Kidney (tissue), 13 donors: ENCODE measurements at regions not wholly inside any gene's neighbourhood (a gene's known extent, or its start where the extent isn't known, plus 50 kb on each side); places are given as distances from the start of the nearest gene placed in this dataset.

Experiments used
- DNase-seq, 5 donors: peaks; one replicate each; pipeline ENCODE4 v3.0.0-alpha.2; 2013 to 2020
- FAIRE-seq: peaks from 2 replicates; lab custom pipeline; 2012; peaks lifted over from hg19 to GRCh38; lab: Jason Lieb, UNC
- H3K27ac ChIP-seq, 2 donors: one replicate each; pipeline ENCODE4 v1.7.0; 2013; ENCODE audit warnings: low read depth in 2 of 2, low read length in 2 of 2, inconsistent platforms in 1 of 2
- H3K27me3 ChIP-seq: one replicate; pipeline ENCODE4 v1.7.1; 2013; ENCODE audit warnings: low read length, inconsistent platforms; ENCODE audit not compliant: control insufficient read depth, insufficient read depth
- H3K36me3 ChIP-seq, 3 donors: one replicate each; pipeline versions ENCODE4 v1.7.0 to v1.7.1; 2013; ENCODE audit warnings: low read length in 3 of 3, control low read depth in 1 of 3, inconsistent platforms in 1 of 3; ENCODE audit not compliant: insufficient read depth in 3 of 3, control insufficient read depth in 2 of 3
- H3K4me1 ChIP-seq, 3 donors: one replicate each; pipeline versions ENCODE4 v1.7.0 to v1.7.1; 2013; ENCODE audit warnings: low read length in 3 of 3, inconsistent platforms in 1 of 3, low read depth in 1 of 3; ENCODE audit not compliant: control insufficient read depth in 2 of 3, insufficient read depth in 2 of 3
- H3K4me3 ChIP-seq, 3 donors: one replicate each; pipeline versions ENCODE4 v1.7.0 to v1.8.1; 2013; ENCODE audit warnings: low read length in 3 of 3, control low read depth in 1 of 3, inconsistent platforms in 1 of 3
- H3K9ac ChIP-seq, 3 donors: one replicate each; pipeline versions ENCODE4 v1.7.0 to v1.7.1; 2013; ENCODE audit warnings: low read length in 3 of 3, control low read depth in 1 of 3, inconsistent platforms in 1 of 3
- H3K9me3 ChIP-seq, 3 donors: one replicate each; pipeline versions ENCODE4 v1.7.0 to v1.7.1; 2013; ENCODE audit warnings: low read length in 3 of 3, control low read depth in 1 of 3, inconsistent platforms in 1 of 3; ENCODE audit not compliant: control insufficient read depth in 2 of 3, insufficient read depth in 1 of 3
- intact Hi-C: fragments of 100-400 bp; cut with DNase I; formaldehyde crosslinking; loops from one replicate; pipeline ENCODE4 v1.11.1; 2022
- TF ChIP-seq, protein P1 (sequence below): IDR thresholded peaks from 3 replicates; pipeline ENCODE4 v1.5.1; 2012; ENCODE audit warnings: mild to moderate bottlenecking, moderate library complexity, borderline replicate concordance; ENCODE audit not compliant: insufficient read depth; ENCODE audit errors: extremely low read depth
- donor health status: control.
- donor health status: control.
- donor health status: control.
- donor health status: control.
- donor health status: control.
- donor health status: DM: yes; HTN: yes; CAD: no.
- donor health status: Normal renal cell carcinoma (clear cell type).

GRCh38 chr22:49291169-49291568, 536.5 kb downstream of the BRD1 start:
- Histone ChIP-seq H3K4me1 (no peaks in the 10 kb centered on the region), H3K9me3 (peaks cover 0 to 3% (median 2%) of the 10 kb centered on the region in 3 donors), H3K4me3 (no peak overlapping the region), H3K27ac (no peak overlapping the region), H3K27me3 (no peaks in the 10 kb centered on the region), H3K36me3 (no peaks in the 10 kb centered on the region), H3K9ac (no peak overlapping the region)
- intact Hi-C loops = no loop called here
- TF ChIP-seq, protein P1, sequence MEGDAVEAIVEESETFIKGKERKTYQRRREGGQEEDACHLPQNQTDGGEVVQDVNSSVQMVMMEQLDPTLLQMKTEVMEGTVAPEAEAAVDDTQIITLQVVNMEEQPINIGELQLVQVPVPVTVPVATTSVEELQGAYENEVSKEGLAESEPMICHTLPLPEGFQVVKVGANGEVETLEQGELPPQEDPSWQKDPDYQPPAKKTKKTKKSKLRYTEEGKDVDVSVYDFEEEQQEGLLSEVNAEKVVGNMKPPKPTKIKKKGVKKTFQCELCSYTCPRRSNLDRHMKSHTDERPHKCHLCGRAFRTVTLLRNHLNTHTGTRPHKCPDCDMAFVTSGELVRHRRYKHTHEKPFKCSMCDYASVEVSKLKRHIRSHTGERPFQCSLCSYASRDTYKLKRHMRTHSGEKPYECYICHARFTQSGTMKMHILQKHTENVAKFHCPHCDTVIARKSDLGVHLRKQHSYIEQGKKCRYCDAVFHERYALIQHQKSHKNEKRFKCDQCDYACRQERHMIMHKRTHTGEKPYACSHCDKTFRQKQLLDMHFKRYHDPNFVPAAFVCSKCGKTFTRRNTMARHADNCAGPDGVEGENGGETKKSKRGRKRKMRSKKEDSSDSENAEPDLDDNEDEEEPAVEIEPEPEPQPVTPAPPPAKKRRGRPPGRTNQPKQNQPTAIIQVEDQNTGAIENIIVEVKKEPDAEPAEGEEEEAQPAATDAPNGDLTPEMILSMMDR = no peak
- FAIRE-seq (no peak), DNase-seq (peak in 2 of 5 donors; percentile 38 to 43)

DNA sequence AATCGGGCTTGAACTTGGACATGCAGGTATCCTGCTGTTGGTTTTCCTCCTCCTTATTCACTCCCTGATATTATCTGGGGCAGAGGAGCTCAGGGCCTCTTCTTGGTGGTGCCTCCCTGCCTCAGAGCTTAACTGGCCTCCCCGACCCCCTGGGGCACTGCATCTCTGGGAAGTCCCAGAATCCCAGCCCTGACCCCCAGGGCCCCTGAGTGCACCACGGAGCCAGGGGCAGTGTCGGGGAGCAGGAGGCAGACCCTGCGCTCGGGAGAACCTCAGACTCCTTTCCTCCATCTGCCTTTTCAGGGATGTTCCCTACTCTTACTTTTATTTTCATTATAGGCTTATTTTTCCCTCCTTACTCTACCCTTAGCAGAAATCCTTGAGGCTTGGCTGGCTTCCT, 537.0 kb downstream of the BRD1 start:
- TF ChIP-seq, protein P1 = no peak
- intact Hi-C loops = no loop called here

GRCh38 chr22:49289822-49290679, 537.6 kb downstream of the BRD1 start:
- no peaks in the 10 kb centered on the region for H3K27me3 ChIP-seq
- TF ChIP-seq, protein P1 = no peak

More for the DNA sequence above, 537.0 kb downstream of the BRD1 start:
- H3K27ac ChIP-seq = no peak overlapping the region
- H3K4me3 ChIP-seq = no peak overlapping the region
- no peaks in the 10 kb centered on the region for H3K27me3 ChIP-seq
- no peaks in the 10 kb centered on the region for H3K36me3 ChIP-seq
- H3K4me1 ChIP-seq = no peaks in the 10 kb centered on the region
- peaks cover 0 to 3% (median 2%) of the 10 kb centered on the region in 3 donors for H3K9me3 ChIP-seq
- DNase-seq = peak in 1 of 5 donors; percentile 12
- FAIRE-seq = no peak
- H3K9ac ChIP-seq = no peak overlapping the region

More at GRCh38 chr22:49289822-49290679, 537.6 kb downstream of the BRD1 start:
- Histone ChIP-seq H3K4me1 (no peaks in the 10 kb centered on the region), H3K36me3 (no peaks in the 10 kb centered on the region), H3K9me3 (peaks cover 0 to 3% (median 2%) of the 10 kb centered on the region in 3 donors), H3K27ac (no peak overlapping the region), H3K4me3 (no peak overlapping the region), H3K9ac (no peak overlapping the region)
- no peak for FAIRE-seq
- peak in 1 of 5 donors; percentile 19 for DNase-seq
- intact Hi-C loops = no loop called here
